Stimulated activated CD4-positive, alpha-beta T cell treated with anti-CD3 and anti-CD28 coated beads, Interleukin-15, amount 100 ng/mL, for 1 hour (primary cell): ENCODE measurements at regions not wholly inside any gene's neighbourhood (a gene's known extent, or its start where the extent isn't known, plus 50 kb on each side); places are given as distances from the start of the nearest gene placed in this dataset.
A peak's percentile ranks its signal among the peaks of the same experiment; 100 is the strongest.
"Not testable (repeated sequence)": the region's sequence is repeated elsewhere in the genome, so short reads cannot be mapped to it uniquely, and the experiment has no call there.

Source experiments
- DNase-seq, 2 donors: peaks; one replicate each; pipeline ENCODE4 v3.0.0-alpha.2; 2020; ENCODE audit warnings: low read depth in 1 of 2, low spot score in 1 of 2

GRCh38 chr11:34001557-34002064, 49.9 kb upstream of the CAPRIN1 start:
- DNase-seq, result no peak

GRCh38 chr11:33999393-33999792, 52.1 kb upstream of the CAPRIN1 start:
- DNase-seq, result no peak

- no peak for DNase-seq
Observed at GRCh38 chr11:33997584-33998251, 53.8 kb upstream of the CAPRIN1 start.

- DNase-seq, result peak; percentile 26 to 40
Observed at GRCh38 chr11:33996498-33997454, 54.8 kb upstream of the CAPRIN1 start.

DNA sequence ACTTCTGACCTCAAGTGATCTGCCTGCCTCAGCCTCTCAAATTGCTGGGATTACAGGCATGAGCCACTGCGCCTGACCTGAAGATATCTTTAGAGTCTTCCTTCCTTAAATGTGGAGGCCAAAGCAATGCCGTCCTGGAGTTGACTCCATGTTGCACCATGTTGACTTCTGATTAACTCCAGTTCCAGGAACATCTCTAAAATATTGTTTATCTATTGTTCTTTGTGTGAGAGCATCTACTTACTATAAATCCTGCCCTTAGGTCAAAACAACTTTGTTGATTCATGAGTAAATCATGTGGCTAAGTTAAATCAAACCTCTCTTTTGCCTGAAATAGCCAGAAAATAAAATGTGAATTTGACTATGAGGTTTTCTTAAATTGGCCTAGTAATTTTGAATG, 56.6 kb upstream of the CAPRIN1 start:
- no peak for DNase-seq

GRCh38 chr11:33991136-33991535, 60.4 kb upstream of the CAPRIN1 start:
- not testable (repeated sequence) for DNase-seq

GRCh38 chr11:33990131-33990530, 61.4 kb upstream of the CAPRIN1 start:
- DNase-seq, result not testable (repeated sequence)

DNA sequence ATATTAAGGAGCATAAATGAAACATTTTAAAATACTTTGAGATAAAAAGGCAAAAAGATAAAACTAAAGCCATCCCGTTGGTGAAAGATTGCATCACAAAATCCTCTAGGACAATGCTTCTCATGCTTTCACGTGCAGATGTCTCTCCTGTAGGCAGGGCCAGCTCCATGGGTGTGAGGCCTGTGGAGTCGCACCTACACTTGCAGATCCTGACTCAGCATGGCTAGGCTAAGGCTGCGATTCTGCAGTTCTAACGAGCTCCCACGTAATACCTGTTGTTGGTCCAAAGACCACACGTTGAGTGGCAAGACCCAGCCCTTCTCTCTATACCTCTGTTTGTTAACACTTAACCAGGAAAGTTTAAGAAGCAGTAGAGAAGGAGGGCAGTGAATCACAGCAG, 62.1 kb upstream of the CAPRIN1 start:
- no peak for DNase-seq

- no peak for DNase-seq
Observed at GRCh38 chr11:33988586-33989370, 62.8 kb upstream of the CAPRIN1 start.

- DNase-seq, result peak; percentile 22 to 31
Observed at GRCh38 chr11:33987975-33988580, 63.5 kb upstream of the CAPRIN1 start.

DNA sequence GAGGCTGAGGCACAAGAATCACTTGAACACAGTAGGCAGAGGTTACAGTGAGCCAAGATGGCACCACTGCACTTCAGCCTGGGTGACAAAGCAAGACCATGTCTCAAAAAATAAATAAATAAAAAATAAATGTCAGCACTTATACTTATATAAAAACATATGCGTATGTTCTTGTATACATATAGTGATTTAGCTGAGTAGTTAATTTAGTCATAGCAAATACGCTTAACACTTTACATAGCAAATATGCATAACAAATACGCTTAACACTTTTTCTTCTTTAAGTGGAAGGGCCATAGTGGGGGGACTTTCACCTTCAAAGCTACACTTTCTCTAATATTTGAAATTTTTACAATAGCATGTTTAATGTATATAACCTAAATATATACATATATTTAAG, 64.0 kb upstream of the CAPRIN1 start:
- no peak for DNase-seq

DNA sequence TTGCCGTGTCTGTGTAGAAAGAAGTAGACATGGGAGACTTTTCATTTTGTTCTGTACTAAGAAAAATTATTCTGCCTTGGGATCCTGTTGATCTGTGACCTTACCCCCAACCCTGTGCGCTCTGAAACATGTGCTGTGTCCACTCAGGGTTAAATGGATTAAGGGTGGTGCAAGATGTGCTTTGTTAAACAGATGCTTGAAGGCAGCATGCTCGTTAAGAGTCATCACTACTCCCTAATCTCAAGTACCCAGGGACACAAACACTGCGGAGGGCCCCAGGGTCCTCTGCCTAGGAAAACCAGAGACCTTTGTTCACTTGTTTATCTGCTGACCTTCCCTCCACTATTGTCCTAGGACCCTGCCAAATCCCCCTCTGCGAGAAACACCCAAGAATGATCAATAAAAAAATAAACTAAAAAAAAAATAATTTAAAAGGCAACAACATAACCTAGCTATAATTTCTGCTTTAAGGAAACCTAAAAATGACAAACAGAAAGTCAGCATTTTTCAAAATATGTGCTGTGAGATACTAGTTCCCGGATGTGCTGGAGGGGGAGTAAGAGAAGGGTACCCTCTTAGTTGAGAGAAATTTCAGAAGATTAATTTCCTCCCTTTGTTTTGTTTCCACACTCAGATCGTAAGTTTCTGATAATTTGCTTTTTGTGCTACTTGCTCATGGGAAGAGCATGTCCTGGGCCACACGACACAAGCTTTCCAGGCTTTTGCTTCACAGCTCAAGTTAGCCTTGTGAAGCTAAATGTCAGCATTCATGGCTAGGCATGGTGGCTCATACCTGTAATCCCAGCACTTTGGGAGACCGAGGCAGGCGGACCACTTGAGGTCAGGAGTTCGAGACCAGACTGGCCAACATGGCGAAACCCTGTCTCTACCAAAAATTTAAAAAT, 64.7 kb upstream of the CAPRIN1 start:
- not testable (repeated sequence) for DNase-seq

- no peak for DNase-seq
Observed at GRCh38 chr11:33984682-33985389, 66.7 kb upstream of the CAPRIN1 start.

DNA sequence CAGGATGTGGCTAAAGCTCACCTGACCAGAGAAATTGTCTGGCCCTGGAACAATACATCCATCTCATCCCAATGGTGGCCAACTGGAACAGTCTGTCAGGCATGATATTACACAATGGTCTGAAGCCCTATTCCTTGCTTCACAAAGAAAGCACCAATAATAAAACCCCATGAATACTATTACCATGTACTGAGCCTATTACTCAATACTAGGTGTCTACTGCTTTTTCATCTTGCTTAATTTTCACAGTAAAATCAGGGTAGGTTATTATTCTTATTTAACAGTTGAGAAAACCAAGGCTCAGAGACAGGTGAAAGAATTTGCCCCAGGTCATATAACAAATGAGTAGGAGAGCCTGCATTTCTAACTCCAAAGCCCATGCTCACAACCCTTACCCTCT, 68.9 kb upstream of the CAPRIN1 start:
- no peak for DNase-seq

DNA sequence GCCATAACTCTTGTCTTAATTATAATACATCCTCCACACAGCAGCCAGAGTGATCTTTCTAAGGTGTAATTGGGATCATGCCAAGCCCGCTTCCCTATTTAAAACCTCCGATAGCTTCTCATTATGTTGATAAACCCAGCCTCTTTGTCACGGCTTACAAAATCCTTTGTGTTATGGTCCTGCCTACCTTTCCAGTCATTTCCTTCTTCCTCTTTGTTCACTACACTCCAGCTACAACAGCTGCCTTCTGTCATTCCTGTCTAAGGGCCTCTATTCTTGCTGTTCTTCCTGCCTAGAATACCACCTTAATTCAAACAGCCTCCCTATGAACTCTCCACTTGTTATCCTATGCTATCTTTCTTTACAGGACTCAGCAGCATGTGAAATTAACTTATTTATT, 70.6 kb upstream of the CAPRIN1 start:
- DNase-seq, result no peak

DNA sequence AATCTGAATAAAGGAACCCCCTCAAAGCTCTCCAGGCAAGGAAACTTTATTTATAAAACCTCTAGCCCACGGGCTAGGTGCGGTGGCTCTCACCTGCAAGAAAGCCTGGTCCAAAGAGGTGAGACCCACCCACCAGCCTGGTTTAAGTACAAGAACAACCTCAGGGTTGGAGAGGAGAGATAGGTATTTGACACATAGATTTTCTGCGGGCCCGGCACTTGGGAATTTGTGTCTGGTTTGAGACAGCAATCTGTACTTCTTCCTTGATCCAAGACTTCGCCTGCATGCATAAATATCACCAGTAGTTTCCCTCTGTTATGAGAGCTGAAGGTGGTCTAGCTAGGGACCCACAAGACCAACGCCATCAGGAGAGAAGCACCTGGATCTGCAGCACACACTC, 73.2 kb upstream of the CAPRIN1 start:
- no peak for DNase-seq

DNA sequence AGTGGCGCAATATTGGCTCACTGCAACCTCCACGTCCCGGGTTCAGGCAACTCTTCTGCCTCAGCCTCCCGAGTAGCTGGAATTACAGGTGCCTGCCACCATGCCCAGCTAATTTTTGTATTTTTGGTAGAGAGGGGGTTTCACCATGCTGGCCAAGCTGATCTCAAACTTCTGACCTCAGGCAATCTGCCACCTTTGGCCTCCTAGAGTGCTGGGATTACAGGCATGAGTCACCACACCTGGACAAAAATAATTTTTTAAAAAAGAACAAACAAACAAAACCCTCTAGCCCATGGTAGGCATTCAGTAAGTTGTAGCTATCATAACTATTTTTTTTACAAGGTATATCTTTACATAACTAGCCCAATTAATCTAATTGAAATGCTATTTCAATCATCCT, 73.9 kb upstream of the CAPRIN1 start:
- no peak for DNase-seq

- DNase-seq, result no peak
Observed at GRCh38 chr11:33976495-33977199, 74.9 kb upstream of the CAPRIN1 start.

DNA sequence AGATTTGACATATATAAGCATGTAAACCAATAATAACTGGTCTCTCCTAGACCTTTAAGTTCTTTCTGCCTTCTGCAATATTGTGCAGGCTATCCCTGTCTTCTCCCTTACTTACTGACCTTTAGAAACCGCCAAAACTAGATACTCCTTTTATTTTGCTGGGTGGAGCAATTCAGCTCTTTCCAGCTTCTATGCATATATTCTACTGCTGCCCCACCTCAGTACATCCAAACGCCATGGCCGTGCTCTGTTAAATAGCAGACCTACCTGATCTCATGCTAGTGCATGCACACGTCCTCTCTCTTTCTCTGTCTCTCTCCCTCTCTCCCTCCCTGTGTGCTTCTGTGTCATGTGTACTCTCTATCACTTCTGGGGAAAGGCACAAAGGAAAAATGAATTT, 76.7 kb upstream of the CAPRIN1 start:
- DNase-seq, result no peak
